ENCODE measurements at regions not wholly inside any gene's neighbourhood (a gene's known extent, or its start where the extent isn't known, plus 50 kb on each side); places are given as distances from the start of the nearest gene placed in this dataset.
"Not testable (repeated sequence)": the region's sequence is repeated elsewhere in the genome, so short reads cannot be mapped to it uniquely, and the experiment has no call there.

DNA sequence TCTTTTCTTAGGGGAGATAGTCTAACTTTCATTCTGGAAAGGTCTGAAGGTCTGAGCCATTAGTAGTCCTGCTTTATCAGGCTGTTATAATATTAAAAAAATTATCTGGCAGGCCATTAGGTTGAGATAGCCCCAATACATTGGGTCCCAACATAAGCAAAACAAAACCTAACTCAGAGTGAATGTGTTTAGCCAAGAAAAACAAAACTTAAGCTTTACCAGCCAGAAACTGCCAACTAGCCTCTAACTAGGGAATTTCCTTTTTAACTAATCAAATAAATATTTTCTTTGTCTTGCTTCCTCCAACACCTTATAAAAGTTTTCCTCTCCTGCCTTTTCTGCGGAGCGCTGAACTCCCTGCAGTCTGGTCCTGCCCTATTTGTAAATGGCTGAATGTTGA, 1137.7 kb upstream of the CNTN5 start:
- no peak for DNase-seq (ENCODE audit: low spot score)

- DNase-seq (ENCODE audit: low spot score) = no peak
Measured at GRCh38 chr11:97888641-97889040, 1132.1 kb upstream of the CNTN5 start.

GRCh38 chr11:97890466-97890865, 1130.3 kb upstream of the CNTN5 start:
- DNase-seq (ENCODE audit: low spot score) = no peak

DNA sequence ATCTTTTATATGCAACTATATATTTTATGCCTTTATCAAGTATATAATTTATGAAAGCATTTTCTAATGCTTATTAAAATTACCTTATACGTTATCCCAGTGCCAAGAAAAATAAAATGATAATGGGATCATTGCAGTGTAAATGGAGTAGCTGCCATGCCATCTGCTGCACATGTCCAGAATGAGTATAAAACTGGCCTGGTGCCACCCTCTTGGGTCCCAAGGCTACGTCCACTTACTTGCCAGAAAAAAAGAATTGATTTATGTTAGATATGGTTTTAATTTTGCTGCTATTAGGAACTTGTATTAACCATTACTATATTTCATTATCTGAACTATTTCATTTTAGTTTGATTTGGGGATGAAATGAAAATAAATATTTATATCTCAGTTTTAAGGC, 1127.1 kb upstream of the CNTN5 start:
- no peak for DNase-seq (ENCODE audit: low spot score)

DNA sequence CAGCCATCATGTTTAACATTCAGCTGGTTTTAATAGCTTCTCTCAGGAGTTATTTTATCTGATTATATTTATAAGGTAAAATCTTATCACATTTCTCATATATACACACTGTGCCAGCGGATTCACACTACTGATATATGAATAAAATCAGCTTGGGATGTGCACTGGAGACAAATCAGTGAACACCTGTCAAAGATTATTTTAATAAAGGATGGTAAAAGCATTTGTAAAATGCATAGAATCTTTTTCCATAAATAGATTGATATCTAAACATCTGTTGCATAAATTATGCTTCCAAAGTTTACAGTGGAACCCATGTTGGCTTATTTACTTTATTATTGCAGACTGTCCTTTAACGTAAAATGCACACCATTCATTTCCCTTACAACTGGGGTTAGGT, 1125.8 kb upstream of the CNTN5 start:
- DNase-seq (ENCODE audit: low spot score) = no peak

DNA sequence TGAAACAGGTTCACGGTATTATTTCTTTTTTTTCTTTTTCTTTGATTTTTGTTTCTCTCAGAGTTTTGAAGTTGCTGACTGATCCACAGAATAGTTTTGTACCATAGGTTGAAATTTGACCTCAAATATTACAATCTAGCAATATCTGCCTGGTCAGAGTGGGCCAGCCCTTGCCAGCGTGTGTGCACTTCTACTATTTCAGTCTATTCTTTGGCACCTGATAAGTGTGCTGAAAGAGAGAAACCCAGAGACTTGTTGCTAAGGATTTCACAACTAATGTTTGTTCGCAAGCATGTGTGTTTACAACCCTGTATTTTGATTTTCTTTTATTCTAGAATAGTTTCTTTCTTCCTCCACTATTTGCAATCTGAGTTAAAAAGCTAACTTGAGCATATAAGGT, 1125.2 kb upstream of the CNTN5 start:
- no peak for DNase-seq (ENCODE audit: low spot score)

DNA sequence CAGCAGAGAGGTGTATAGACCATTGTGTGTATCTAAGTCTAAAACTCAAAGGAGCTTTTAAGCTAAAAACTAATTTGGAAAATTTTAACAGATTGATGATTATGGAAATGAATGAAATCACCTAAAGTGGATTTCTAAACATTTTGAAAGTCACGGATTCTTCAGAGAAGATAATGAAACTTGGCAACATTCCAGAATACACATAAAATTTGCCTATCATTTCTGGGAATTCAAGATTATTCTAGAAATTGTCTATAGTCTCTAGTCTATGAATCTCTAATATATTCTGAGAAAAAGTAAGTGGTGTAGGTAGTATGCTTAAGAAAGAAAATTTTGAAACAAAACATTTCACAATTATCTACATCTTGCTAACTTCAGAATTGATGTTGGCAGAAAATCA, 1117.9 kb upstream of the CNTN5 start:
- no peak for DNase-seq (ENCODE audit: low spot score)

DNA sequence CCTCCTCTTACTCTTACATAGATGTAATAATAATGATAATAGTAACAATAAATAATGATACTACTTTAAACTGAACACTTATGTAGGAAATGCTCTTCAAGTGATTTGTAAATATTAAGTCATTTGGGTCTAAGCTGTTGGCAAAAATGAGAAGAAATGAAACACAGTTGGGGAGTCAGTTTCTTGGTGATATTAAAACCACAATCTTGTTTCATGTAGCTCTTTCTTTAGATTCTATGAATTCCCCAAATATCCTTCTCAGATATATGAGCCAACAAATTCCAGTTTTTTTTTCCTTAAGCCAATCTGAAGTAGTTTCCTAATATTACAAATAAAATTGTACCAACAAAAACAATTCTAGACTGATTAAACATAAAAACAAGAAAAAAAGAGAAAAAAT, 1115.6 kb upstream of the CNTN5 start:
- DNase-seq (ENCODE audit: low spot score) = no peak

DNA sequence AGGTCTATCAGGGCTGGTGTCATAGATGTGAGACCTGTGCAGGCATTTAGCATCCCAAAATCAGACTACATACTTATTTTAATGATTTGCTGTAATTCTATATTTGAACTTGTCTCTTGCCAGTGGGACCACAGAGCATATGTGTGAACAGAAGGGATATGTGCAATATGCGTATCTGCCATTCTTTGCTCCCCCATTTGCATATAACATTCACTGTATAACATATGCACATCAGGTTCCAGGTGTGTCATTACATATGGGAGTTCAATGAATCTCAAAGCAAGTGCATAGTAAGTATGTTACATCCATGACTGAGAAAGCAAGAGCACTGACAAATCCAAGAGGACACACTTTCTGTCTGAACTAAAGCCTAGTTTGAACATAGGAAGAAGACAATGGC, 1115.1 kb upstream of the CNTN5 start:
- DNase-seq (ENCODE audit: low spot score) = no peak

DNA sequence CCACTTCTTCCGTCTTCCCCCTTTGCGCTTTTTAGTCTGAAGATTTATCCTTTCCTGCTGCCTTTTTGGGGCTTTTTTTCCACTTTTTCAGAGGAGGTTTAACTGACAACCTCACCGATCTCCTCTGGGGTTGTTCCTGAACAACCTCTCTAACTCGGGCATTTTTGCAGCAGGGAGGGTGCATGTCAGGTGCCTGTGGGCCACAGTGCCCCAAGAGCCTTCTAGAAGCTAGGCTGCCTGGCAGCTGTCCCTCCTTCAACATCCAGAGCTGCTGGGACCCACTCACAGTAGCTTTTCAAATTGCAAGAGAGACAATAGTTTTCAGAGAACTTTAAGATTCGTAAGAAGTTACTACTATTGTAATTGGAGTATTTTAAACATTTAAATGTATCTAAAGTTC, 1112.4 kb upstream of the CNTN5 start:
- DNase-seq (ENCODE audit: low spot score) = no peak

- DNase-seq (ENCODE audit: low spot score) = no peak
Measured at GRCh38 chr11:97909614-97910399, 1110.9 kb upstream of the CNTN5 start.

- no peak for DNase-seq (ENCODE audit: low spot score)
Measured at GRCh38 chr11:97912629-97913028, 1108.1 kb upstream of the CNTN5 start.

- DNase-seq (ENCODE audit: low spot score) = not testable (repeated sequence)
Measured at GRCh38 chr11:97922933-97923332, 1097.8 kb upstream of the CNTN5 start.

GRCh38 chr11:97934572-97935208, 1086.1 kb upstream of the CNTN5 start:
- DNase-seq (ENCODE audit: low spot score) = no peak

GRCh38 chr11:97937501-97937900, 1083.2 kb upstream of the CNTN5 start:
- DNase-seq (ENCODE audit: low spot score) = no peak

DNA sequence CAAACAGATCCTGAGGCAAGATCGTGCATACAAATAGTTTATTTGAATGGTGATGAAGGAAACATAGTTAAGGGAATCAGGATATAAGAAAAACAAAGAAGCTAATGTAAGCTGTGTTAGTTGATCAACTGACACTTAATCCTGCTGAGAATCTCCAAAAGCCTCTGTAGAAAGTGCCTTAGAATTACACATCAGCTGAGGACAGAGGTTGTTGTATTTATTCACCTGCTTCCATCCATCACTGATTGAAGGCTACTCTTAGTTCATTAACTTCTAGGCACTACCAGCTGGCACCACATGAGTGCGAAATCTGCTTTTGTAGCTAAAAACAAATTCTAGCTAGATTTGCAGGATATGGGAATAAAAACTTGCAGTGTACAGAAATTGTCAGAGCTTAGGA, 1082.0 kb upstream of the CNTN5 start:
- DNase-seq (ENCODE audit: low spot score) = no peak

- no peak for DNase-seq (ENCODE audit: low spot score)
Measured at GRCh38 chr11:97943493-97943892, 1077.3 kb upstream of the CNTN5 start.

DNA sequence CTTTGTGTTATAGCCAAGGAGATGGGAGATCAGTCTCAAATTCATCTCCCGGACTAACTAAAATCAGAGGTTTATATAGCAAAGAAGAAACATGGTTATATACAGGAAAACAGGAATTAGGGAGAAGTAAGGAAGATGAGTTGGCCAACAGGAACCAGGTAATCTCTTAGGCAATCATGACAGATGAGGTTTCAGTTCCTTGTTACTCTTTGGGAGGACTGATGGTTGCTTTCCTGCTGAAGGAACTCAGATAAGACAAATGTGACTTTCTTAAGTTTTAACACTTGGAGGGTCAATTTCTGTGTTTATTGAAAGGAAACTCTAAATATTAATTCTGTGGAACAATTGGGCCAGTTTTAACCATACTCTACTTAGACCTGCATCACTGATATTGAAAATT, 1072.0 kb upstream of the CNTN5 start:
- no peak for DNase-seq (ENCODE audit: low spot score)

- no peak for DNase-seq (ENCODE audit: low spot score)
Measured at GRCh38 chr11:97955595-97955994, 1065.2 kb upstream of the CNTN5 start.

GRCh38 chr11:97956904-97957303, 1063.8 kb upstream of the CNTN5 start:
- no peak for DNase-seq (ENCODE audit: low spot score)

GRCh38 chr11:97961431-97961830, 1059.3 kb upstream of the CNTN5 start:
- no peak for DNase-seq (ENCODE audit: low spot score)

GRCh38 chr11:97962758-97963157, 1058.0 kb upstream of the CNTN5 start:
- no peak for DNase-seq (ENCODE audit: low spot score)

- DNase-seq (ENCODE audit: low spot score) = no peak
Measured at GRCh38 chr11:97963528-97964331, 1057.0 kb upstream of the CNTN5 start.

All from germinal center (tissue), 1 donor.